K562 (cell line): ENCODE measurements at regions not wholly inside any gene's neighbourhood (a gene's known extent, or its start where the extent isn't known, plus 50 kb on each side); places are given as distances from the start of the nearest gene placed in this dataset.

Experiments
- U2AF1 ChIP-seq: fragments of 200-400 bp; formaldehyde crosslinking; optimal IDR thresholded peaks from 2 replicates; pipeline ENCODE3; 2017; ENCODE audit warnings: mild to moderate bottlenecking, low read depth, low read length, moderate library complexity
- ZBTB33 ChIP-seq: sonication (generic); formaldehyde crosslinking; IDR thresholded peaks from 2 replicates; pipeline ENCODE4 v1.8.1; 2023; ENCODE audit warnings: mild to moderate bottlenecking, missing genetic modification reagents

GRCh38 chr15:95152741-95153140, 921.4 kb downstream of the MCTP2 start:
- no peak for TF ChIP-seq ZBTB33
- TF ChIP-seq U2AF1, result no peak
